NCI-H2029 (cell line): ENCODE measurements at regions not wholly inside any gene's neighbourhood (a gene's known extent, or its start where the extent isn't known, plus 50 kb on each side); places are given as distances from the start of the nearest gene placed in this dataset.
"Not testable (repeated sequence)": the region's sequence is repeated elsewhere in the genome, so short reads cannot be mapped to it uniquely, and the experiment has no call there.

ENCODE experiments used
- DNase-seq: peaks from one replicate; lab custom pipeline; 2025; lab: John Stamatoyannopoulos, UW

- DNase-seq: no peak
Observed at GRCh38 chr2:78718024-78718423, 307.5 kb upstream of the REG3G start.

GRCh38 chr2:78718473-78718872 is 307.0 kb upstream of the REG3G start:
- no peak for DNase-seq

- DNase-seq: no peak
Observed at GRCh38 chr2:78721355-78722033, 304.0 kb upstream of the REG3G start.

- no peak for DNase-seq
Observed at GRCh38 chr2:78734221-78734620, 291.3 kb upstream of the REG3G start.

GRCh38 chr2:78739282-78739681 is 286.2 kb upstream of the REG3G start:
- no peak for DNase-seq

GRCh38 chr2:78749638-78750037 is 275.9 kb upstream of the REG3G start:
- DNase-seq: no peak

GRCh38 chr2:78750219-78750618 is 275.3 kb upstream of the REG3G start:
- DNase-seq: no peak

- DNase-seq: no peak
Observed at GRCh38 chr2:78754930-78755329, 270.6 kb upstream of the REG3G start.

GRCh38 chr2:78757191-78757590 is 268.3 kb upstream of the REG3G start:
- DNase-seq: no peak

GRCh38 chr2:78757640-78758039 is 267.9 kb upstream of the REG3G start:
- DNase-seq: no peak

- not testable (repeated sequence) for DNase-seq
Observed at GRCh38 chr2:78758765-78759164, 266.7 kb upstream of the REG3G start.

GRCh38 chr2:78766459-78766858 is 259.0 kb upstream of the REG3G start:
- no peak for DNase-seq

DNA sequence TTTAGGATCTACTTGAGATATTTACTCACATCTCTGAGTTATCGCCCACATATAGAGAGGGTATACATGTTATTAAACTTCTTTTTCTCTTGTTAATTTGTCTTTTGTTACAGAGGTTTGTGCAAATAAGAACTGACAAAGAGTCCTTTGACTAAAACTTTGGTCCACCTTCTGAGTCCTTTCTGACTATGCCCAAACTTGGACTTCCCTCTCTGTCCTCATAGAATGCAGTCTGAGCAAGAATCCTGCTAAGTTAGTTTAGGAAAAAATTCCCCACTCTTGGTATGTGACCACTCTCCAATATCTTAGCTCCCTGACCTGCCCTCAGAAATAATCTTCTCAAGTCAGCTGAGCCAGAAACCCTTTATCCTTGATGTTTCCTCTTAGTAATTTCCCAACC is 257.5 kb upstream of the REG3G start:
- no peak for DNase-seq

GRCh38 chr2:78775291-78775690 is 250.2 kb upstream of the REG3G start:
- DNase-seq: no peak

DNA sequence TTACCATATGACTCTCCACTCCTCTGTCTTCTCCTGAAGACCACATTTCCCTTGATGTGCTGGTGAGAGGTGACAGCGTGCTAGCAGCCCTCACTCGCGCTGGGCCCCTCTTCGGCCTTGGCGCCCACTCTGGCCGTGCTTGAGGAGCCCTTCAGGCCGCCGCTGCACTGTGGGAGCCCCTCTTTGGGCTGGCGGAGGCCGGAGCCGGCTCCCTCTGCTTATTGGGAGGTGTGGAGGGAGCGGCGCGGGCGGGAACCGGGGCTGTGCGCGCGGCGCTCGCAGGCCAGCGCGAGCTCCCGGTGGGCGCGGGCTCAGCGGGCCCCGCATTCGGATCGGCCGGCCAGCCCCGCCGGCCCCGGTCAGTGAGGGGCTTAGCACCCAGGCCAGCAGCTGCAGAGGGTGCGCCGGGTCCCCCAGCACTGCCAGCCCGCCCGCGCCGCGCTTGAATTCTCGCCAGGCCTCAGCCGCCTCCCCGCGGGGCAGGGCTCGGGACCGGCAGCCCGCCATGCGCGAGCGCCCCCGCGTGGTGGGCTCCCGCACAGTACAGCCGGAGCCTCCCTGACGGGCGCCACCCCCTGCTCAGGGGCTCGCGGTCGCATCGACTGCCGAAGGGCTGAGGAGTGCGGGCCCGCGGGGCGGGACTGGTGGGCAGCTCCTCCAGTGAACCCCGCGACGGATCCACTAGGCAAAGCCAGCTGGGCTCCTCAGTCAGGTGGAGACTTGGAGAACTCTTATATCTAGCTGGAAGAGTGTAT is 246.6 kb upstream of the REG3G start:
- no peak for DNase-seq

DNA sequence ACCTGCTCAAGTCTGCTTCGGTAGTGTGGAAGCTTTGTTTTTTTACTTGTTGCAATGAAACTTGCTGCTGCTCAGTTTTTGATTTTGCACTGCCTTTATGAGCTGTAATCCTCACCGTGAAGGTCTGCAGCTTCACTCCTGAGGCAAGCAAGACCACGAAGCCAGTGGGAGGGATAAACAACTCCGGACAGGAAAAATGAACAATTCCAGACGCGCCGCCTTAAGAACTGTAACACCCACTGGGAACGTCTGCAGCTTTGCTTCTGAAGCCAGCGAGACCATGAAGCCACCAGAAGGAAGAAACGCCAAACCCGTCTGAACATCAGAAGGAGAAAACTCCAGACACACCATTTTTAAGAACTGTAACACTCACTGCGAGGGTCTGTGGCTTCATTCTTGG is 245.7 kb upstream of the REG3G start:
- no peak for DNase-seq

DNA sequence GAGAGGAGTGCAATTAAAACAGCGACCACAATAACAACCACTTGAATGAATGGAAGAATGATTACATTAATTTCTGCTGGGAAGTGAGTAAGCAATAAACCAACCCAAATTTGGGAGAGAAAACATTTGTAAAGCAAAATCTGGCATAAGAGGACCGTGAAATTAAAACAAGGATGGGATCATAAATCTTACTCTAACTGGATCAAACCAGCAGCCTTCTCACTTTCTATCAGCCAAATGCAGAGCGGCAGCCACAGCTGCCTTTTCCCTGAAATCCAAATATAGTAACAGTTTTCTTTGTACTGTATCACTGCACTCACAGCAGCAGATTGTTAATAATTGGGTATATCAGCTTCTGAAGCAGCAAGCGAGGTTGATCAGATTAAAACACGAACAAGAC is 245.2 kb upstream of the REG3G start:
- DNase-seq: no peak

DNA sequence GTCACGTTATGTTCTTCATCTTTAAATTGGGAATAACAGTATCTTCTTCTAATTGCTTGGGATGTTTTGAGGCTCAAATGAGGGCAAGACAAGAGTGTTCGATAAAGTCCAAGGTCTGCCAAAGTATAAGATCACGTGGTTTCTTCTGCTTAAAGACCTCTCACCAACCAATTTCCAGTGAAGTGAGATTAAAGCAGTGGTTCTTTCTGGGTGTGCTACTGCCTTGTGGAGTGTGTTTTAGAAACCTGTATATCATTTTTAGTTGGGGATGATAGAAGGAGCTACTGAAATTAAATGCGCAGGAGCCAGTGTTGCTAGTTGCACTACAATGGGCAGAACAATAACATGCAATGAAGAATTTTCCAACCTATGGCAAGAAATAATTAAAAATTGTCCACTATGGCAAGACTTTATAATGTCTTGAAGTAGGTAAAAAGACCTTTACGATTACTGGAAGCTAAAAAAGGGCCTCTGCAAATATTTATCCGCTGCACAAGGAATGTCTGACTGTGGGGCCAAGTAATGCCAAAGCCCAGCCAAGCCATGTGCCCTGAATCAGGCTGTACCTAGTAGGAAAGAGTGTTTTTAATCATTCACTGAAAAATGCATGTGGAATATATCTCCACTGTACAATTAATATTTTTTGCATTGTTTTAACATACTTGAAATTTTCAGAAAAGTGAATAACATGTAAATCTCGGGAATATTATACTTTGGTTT is 244.5 kb upstream of the REG3G start:
- DNase-seq: no peak

DNA sequence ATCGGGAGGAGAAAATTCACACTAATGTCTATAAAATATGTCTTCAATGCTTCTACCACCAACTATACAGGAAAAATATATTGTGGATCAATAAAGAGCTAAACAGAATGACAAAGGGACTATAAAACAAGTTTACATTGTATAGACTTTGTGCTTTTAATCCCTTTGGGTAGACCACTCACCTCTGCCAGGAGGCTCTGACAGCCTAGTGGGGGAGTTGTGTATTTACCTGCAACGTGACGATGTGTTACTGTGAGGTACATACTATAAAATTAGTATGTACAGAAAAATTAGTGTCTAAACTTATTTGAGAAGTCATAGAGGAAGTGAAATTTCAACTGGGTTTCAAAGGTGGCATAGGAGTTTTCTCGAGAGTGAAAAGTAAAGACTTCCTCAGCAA is 243.3 kb upstream of the REG3G start:
- DNase-seq: no peak

DNA sequence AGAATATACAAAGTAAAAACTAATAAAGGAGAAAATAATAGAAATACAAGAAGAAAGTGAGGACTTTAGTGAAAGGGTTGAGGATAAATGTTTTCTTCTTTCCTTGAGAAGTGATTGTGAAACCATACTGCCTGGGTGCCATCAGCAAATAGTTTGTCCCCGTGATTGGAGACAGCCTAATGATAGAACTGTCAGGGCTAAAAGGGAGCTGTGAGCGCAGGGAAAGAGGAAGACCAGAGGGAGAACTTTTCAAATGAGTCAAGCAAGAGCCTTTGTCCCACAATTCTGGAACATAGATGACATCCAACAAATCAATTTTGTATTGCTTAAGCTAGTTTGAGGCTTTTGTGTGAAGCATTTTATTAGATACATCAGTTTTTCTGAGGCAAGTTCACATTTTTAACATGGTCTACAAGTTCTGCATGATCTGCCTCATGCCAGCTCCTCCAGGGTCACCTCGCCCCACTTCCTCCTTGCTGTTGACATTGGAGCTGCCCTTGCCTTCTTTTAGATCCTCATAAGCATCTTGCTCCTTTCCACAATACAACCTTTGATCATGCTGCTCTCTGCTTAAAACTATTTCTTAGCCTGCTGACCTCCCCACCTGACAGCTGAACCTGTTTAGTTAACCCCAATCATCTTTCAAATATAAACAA is 213.4 kb upstream of the REG3G start:
- DNase-seq: no peak

- no peak for DNase-seq
Observed at GRCh38 chr2:78814331-78814986, 211.0 kb upstream of the REG3G start.

DNA sequence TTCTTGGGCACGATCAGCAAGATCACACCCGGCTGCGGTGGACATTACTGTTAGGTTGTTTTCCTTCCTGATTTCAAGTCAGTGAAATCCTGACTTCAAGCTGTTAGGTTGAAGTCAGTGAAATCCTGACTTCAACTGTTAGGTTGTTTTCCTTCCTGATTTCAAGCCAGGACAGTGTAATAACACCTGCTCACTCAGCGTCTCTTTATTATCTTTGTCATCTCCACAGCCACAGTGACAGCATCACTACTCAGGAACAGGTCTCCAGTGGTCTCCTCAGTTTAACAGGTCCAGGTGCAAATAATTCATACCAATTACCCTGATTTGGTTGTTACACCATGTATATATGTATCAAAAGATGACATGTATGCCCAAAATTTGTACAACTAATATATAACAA is 208.1 kb upstream of the REG3G start:
- DNase-seq: no peak
